ENCODE measurements at regions not wholly inside any gene's neighbourhood (a gene's known extent, or its start where the extent isn't known, plus 50 kb on each side); places are given as distances from the start of the nearest gene placed in this dataset.

DNA sequence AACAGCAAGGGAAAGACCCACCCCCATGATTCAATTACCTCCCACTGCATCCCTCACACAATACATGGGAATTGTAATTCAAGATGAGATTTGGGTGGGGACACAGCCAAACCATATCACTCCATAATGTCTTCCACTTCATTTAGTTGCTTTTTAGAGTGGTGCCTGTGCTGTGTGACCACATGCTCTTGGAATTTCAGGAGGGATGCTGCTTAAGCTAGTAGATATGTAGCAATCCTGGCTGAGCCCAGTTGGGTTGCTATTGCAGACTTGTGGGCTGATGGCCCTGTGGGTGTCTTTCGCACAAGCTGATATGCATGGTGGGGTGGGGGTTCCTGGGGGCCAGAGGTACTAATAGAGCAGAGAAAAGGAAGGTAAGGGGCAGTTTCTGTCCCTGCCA, 160.4 kb upstream of the SYT6 start:
- no peak for FAIRE-seq

DNA sequence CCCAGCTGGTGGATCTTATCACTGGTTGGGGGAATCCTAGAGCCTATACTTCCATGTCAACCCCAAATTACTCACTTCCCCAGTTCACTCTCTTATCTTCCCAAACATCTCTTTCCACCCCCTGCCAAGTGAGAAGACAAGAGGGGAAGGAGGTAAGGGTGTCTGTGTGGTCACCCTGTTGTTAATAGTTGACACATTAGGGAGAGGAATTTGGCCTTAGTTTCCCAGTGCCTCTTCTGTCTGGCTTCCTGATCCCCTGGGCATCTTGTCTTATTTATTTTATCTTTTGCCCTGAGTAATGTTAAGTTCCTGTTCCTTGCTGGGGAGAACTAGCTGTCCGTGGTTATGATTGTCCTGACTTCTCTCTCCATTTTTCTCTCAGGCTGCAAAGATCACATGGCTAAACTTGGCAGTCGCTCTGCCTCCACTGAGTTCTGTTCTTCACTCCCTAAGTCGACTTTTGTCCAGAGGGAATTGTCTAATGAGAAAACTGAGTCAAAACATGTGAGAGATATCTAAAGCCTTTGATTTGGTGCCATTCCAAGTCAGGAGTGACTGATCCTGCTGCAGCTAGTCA, 157.1 kb upstream of the SYT6 start:
- no peak for FAIRE-seq

DNA sequence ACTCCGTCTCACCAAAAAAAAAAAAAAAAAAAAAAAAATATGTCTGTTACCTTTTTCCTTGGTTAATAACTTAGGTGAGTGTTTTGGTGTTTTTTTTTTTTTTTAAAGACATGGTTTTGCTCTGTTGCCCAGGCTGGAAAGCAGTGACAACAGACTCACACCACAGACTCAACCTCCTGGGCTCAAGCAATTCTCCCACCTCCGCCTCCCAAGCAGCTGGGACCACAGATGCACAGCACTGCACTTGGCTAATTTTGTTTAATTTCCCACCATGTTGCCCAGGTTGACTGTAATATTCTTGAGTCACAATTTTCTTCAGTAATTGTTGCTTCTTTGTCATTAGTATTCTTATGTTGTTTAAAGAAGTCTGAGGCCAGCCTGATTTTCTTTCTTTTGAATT, 149.2 kb upstream of the SYT6 start:
- no peak for FAIRE-seq

DNA sequence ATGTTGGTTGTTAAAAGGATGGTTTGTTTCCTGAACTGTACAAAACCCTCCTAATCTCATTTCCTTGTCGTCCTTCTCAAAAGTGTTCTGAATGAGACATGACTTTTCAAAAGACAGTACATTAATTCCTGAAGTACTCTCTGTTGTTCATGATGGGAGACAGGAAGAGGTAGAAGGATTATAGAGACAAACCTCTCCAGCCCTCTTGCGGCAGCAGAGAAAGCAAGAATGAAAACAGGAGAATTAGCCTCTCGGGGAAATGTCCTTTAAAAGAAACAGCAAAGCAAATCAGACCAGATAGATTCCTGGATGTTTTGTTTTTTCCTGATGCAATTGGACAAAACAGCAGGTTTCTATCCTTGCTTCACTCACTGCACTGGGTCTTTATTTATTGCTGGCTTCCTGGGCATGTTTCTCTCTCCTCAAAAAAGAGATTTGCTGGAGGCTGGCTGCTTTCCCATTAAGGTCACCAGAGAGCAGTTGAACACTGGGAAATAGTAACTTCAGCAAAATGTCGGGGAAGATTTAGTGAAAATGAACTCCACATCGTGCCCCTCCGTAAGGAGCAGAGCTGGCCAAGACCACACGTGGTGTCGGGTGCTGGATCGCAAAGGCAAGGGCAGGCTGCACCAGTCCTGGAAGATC, 145.8 kb upstream of the SYT6 start:
- no peak for FAIRE-seq

DNA sequence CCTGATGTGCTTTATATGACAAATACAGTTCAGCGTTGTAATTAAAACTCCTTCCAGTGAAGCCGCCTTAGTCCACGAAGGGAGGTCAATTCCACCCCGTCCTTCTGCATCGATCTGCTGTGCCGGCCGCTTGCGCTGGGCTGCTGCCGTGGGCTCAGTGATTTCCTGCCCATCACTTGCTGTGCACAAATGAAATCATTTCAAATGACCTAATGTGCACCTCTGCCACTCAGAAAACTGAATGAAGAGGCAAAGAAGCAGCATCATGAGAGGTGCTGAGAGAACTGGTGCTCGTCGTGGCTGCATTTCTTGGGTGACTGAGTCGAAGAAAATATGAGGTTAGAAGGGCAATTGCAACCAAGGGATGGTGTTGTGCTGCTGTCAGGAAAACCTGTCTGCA, 144.3 kb upstream of the SYT6 start:
- FAIRE-seq = no peak

DNA sequence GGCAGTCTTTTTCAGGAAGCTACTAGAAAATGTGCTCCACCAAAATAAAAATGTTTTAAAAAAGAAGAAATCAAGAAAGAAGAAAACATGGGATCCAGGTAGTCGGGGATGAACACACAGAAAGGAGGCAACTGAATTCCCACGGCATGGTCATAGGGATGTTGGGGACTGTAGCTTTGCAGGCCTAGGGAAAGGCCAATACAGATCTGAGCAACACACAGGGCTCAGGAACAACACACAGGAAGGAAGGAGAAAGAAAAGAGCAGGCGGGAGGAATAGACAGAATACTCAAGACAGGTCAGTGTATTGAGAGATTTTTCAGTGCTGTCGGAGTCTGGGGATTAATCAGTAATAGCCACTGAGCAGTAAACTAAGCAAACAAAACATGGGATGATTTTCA, 142.7 kb upstream of the SYT6 start:
- FAIRE-seq = no peak

DNA sequence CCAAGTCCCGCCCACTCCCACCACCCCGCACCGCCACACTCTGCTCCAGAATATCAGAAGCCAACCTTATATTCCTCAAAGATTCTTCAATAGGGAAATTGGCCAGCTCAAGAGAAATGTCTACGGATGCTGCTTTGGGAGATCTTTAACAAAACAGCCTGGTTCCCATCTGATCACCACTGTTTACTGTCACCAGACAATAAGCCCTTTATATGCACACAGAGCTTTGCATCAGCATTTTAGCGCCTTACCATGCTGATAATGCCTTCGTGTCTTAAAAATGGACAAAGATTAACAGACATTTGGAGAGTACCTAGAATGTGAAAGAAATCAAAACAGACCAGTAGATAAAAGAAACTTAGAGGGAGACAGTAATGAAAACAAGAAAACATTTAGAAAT, 141.7 kb upstream of the SYT6 start:
- FAIRE-seq = no peak

DNA sequence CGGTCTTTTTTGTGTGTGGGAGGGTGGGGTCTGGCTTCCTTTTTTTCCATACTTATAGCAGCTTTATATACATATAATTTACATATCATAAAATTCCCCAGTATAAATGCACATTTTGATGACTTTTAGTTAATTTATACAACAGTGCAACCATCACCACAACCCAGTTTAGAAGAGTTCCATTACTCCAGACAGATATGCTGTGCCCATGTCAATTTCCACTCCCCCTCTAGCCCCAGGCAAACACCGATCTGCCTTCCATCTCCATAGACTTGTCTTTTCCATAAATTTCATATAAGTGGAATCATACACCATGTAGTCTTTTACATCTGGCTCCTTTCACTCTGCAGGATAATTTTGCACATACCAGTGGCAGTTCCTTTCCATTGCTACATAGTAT, 139.2 kb upstream of the SYT6 start:
- no peak for FAIRE-seq

DNA sequence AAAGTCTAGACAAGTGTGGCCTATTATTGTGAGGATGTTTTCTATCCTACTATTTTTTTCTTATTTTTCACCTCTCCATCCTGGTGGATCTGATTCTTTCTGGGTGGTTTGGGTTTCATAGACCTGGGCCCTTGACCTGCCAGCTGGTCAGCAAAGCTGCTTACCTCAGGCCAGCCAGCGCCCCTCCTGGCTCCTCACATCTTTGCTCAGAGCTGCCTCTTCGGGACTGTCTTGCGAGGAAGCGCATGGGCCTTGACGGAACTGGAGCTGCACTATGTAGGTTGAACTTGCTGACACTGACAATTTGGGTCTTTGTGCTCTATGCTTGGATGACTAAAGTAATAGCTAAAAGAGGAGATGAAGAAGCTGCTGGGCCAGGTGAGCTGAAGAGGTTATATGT, 138.5 kb upstream of the SYT6 start:
- FAIRE-seq = no peak

DNA sequence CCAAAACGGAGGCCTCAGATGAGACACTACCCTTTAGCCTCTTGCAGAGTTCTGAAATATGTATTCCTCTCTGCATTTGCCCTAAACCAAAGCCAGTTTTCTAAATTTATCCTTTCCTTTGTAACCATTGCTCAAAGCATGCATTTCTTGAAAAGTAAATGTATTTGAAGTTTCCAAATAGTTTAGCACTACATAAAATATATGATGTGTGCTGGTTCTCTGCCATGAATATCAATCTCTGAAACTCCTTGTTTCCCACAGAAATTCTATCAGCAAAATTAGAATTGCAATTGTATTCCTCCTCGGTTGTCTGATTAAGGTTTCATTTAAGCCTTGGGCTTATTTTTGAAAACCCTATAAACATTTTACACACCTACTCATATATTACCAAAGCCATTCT, 137.1 kb upstream of the SYT6 start:
- FAIRE-seq = no peak

DNA sequence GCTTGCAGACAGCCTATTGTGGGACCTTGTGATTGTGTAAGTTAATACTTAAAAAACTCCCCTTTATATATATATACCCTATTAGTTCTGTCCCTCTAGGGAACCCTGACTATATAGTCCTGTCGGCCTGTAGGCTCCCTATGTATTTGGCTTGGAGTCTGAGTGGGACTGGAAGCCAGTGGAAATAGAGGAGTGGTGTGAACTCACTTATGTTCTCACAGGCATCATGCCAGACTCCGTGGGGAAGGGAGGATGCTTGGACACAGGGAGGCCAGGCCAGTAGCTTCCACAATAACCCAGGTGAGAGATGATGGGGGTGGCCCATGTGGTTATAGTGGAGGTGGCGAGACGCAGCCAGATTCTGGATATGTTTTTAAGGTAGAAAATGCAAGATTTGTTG, 136.7 kb upstream of the SYT6 start:
- no peak for FAIRE-seq

DNA sequence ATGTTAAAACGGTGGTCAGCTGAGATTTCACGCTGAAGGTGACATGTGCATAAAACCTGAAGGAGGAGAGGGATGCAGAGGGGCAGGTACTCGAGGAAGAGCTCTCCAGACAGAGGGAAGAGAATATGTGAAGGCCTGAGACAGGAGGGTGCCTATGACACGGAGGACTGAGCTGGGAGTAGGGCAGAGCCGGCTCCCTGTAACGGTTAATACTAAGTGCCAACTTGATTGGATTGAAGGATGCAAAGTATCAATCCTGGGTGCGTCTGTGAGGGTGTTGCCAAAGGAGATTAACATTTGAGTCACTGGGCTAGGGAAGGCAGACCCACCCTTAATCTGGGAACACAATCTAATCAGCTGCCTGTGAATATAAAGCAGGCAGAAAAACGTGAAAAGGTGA, 136.2 kb upstream of the SYT6 start:
- FAIRE-seq = no peak

DNA sequence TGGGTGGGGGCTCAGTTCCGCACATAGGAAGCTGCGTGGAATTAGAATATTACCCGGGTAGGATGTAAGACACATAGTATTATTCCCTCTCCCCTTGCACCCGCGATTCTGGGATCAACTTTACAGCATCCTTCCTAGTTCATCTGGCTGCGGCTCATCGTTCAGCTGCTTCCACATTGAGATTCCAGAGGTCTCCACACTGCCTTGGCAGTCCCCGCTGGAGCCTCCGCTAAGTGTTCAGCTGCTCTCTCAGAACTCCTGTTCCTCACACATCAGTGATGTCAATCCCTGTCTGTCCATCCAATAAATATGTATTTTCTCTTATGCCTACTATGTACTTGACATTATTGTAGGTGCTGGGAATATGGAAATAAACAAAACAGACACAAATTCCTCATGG, 135.6 kb upstream of the SYT6 start:
- FAIRE-seq = no peak

DNA sequence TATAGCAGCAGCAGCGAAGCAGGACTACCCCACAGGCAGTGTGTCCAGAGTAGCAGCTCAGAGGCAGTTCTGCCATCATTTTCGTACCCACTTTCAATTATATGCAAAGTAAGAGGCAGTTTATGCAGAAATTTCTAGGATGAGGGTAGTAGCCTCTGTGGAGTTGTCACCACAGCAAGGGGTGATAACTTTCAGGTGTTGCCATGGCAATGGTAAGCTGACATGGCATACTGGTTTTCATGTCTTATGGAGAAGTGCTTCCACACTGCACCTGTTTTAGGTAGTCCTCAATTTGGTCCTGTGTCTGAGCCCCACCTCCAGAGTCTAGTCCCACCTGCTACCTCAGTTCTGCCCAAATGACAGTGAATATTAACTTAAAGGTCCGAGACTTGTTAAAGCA, 133.3 kb upstream of the SYT6 start:
- no peak for FAIRE-seq

DNA sequence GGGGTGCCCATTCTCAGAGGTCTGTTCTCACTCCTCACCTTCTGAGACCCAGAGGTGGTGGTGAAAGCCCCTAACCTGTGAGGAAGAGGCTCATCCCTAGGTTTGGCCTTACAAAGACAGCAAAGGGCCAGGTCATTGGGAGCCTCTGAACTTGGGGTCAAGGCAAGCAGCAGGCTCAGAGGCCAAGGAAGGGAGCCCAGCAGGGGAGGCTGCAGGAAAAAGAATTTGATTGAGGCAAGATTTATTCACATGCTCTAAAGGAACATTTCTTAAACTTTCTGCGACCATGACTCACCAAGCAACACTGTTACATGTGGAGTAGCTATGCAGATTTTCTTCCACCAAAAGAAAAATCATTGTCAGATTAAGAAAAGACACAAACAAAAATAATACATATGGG, 132.5 kb upstream of the SYT6 start:
- FAIRE-seq = no peak

DNA sequence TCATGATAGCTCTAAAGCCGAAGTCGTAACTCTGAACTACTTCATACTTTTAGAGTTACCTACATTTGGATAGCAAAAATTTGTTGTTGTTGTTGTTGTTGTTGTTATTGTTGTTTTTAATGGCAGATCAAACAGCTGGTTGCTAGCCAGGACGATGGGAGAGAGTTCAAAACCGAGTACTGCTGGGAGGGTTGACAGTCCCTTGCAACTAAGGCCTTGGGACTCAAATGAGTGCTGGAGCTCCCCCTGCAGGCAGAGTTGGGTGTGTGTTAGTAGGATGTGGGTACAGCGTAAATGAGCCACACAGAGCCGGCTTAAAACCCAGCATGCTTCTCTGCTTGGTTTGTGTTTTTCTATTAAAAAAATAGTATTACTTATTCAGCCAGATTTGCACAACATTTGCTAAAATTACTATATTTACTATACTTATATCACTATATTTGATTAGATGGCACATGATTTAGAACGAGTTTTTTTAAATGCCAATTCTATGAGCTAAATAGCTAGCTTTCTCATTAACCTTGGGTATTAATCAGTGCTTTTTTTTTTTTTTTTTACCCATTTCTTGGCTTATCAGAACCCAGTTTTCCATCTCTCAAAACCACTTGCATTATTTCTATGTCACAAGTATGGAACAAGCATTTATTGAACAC, 129.2 kb upstream of the SYT6 start:
- FAIRE-seq = peak; percentile 90

DNA sequence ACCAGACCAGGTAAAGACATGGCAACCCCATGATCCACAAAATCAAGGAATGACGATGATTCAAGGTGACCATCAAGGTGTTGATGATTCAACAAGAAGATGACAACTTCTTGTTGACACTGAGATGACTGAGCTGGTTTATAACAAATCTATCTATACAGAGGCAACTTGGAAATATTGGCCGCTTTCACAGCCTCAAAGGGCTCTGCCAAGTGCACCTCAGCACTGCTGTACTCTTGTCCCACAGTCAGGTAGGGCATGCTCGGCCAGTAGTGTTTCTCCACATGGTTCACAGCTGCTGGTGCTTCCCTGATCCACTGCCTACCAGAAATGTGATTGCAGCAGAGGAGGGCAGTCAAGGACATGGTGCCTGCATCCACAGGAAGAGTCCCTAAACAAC, 125.2 kb upstream of the SYT6 start:
- no peak for FAIRE-seq

DNA sequence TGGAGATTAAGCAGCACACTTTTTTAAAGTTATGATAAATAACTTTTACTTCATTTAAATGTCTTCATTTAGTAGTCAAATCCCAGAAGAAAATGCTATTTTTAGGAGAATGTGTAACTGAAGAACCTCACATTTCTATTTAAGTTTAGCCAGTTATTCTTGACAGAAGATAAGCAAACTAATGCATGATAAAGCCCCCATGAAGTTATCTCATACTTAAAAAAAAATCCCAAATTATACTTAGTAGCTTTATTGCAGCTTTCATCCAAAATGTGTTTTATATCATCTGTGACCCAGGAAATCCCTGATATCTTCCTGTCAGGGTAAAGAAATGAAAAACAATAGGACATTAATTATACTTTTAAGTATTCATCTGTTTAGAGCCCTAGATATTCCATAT, 124.8 kb upstream of the SYT6 start:
- FAIRE-seq = no peak

DNA sequence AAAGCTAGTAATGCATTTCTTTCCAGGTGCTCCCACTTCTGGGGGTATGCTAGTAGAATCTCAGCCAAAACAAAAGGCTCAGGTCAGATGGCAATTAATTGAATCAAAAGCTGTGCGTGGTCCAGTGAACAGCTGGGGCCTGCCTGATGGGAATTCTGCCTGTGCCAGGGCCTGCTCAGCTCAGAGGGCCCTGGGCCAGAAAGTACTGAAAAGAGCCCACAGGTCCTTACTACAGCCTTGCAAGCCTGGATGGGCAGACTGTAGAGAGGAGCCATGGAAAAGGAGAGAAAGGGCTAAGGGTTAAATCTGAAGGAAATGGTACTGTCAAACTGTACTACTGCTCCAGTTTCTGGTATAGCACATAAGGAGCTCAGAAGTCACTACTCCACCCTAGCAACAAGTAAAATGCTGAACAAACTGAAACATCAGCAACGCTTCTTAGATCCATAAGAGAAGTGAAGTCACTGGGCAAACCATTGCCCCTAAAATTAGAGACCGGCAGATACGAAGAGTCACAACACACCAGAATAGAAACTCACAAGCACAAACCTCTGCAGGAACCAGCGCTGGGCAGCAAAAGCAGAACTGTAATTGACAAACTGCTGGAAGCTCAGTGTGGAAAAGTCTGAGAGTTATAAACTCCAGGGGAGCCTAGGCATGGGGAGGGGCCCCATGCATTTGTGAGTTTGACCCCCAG, 121.1 kb upstream of the SYT6 start:
- FAIRE-seq = no peak

DNA sequence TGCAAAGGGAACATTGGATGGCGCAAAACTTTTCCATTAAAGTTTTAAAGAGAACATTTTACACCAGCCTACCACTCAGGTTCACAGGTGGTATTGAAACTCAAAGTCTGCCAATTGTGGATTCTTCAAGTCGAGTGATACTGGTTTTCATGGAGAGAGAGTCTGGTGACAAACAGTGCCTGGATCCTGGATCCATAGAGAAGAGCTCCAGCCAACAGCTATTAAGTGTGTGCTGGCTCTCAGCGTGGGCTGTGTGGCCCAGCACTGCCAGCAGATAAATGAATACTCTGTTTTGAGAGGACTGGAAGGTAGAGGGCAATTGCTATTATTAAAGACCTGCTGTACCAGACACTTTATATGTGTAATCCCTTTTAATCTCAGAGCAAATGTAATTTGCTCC, 118.9 kb upstream of the SYT6 start:
- no peak for FAIRE-seq

DNA sequence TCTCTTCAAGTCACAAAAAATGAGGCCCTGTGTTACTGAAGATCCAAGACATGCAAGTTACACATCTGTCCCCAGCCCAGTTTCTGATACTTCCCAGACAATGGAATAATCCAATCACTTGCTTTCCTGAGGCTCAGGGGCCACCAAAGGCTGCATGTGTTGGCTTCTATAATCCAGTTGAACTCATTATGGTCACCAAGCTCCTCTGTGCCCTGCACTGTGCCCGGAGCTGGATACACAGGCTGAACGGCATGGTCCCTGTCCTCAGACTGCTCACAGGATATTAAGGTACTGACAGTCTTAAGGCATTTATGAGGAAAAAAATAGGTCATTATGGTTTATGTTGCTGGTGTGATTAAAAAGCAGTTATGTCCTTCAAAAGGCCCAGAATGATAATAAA, 117.0 kb upstream of the SYT6 start:
- FAIRE-seq = no peak

DNA sequence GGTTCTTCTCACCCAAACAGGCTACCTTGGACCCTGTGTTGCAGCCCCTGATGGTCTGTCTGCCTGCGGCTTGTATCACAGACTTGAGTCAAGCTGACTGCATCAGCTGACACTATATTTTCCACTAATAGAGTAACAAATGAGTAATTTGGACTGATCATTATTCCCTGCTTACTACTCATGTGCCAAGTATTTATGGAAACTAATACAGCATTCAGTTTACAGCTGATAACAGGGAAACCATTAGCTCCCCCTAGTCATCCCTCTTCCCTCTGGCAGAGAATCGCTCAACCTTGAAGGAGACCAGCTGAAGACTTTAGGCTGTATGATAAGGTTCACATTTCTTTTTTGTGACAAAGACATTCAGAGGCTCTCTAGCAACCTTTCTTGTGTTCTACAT, 116.6 kb upstream of the SYT6 start:
- no peak for FAIRE-seq

DNA sequence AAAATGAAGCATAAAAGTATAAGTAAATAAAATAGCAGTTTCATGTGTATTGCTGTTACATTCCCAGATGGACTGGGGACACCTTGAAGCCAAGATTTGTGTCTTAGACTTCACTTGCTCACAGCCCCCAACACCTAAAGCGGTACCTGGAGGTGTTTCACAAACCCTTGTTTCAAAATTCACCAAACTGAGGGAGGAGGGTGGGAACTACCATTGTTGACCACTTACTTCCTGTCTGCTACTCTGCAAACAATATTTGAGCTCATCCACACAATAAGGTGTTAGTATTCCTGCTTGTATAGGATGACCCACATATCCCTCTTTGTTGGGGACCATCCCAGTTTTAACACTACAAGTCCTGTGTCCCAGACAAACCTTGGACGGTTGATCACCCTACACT, 115.9 kb upstream of the SYT6 start:
- FAIRE-seq = no peak

DNA sequence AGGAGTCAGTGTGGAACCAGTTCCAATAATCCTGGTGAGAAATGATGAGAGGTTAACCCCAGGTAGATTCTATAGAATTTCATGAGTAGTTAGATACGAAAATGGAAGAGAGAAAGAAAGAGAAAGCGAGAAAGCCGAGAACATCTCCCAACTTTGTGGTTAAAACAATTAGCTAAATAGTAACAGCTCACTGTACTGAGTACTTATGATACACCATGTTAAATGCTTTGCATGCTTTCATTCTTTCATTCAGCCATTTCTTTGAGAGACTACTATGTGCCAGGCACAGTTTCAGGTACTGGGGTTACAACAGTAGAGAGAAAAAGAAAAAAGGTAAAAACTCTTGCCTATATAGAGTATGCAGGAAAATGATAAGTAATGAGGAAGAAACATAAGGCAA, 109.7 kb upstream of the SYT6 start:
- no peak for FAIRE-seq
